ENCODE measurements at regions not wholly inside any gene's neighbourhood (a gene's known extent, or its start where the extent isn't known, plus 50 kb on each side); places are given as distances from the start of the nearest gene placed in this dataset.
"Not testable (repeated sequence)": the region's sequence is repeated elsewhere in the genome, so short reads cannot be mapped to it uniquely, and the experiment has no call there.

DNA sequence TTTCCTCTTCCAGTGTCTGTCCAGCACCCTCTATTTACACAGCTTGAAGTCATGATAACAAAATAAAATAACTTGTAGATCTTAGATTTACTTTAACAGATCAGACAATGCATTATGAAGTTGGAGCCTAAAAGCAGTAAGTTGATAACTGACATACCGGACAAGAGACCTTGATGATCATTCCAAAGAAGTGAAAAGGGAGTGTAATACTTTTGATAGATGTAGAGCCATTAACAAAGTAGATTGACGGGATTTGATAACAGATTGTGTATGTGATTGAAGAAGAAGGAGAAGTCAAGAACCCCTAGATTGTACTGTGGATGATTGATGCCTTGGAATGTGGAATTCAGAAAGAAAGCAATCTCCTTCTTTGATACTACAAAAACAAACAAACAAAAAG is 403.8 kb upstream of the MGAT4C start:
- no peak for DNase-seq

GRCh38 chr12:86658303-86658702 is 402.1 kb upstream of the MGAT4C start:
- no peak for DNase-seq

DNA sequence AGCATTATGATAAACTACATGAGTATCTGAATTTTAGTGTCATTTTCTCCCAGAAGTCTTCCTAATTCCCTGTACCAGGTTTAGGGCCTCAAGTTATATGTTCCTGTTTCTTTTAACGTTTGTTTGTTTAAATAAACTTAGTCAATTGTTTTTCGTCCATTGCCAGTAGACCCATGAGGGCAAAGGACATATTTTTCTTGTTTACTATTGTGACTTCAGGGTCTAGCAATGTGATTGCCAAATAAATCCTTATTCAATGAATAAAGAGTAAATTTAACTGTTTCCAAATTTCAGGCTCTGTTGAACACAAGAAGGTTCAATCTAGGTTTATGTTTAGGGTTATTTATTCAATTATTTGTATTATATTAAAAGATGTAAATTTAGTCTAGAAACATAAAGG is 391.6 kb upstream of the MGAT4C start:
- DNase-seq: no peak

DNA sequence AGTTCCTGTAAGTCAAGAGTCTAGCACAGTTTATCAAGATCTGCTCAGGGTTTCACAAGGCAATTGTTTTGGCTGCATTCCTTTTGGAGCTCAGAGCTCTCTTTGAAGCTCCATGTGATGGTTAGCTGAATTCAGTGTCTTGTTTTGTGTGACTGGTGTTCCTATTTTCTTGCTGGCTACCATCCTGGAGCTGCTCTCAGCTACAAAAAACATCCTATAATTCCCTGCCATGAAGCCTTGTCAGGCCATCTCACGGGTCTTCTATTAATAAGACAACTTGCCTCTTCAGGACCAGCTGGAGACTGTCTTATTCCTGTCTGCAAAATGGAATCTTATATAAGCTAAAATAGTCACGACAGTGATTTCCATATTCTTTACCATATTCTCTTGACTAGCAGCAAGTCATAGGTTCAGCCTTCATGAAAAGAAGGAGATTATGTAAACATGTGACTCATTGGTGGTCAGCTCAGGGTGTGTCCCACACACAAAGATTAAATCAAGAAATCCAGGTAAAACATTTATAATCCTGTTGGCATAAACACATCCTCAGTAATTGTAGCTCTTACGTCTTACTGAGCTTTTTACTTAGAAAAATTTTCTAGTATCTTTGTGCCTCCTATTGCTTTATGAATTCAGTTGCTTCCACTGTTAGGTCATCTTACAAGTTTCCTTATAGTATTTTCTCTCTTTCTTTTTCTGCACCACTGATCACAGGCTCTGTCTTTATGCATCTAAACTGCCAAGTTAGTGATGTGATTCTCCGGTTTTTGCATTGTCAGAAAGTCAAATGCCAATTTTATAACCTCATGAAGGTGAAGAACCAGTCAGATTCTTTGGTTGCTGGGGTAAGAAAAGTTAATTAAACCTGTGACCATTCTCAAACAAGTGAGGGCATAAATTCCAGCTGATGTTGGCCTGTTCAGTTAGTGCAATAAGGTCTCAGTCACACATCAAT is 378.5 kb upstream of the MGAT4C start:
- DNase-seq: no peak

GRCh38 chr12:86627001-86627400 is 370.8 kb upstream of the MGAT4C start:
- no peak for DNase-seq

DNA sequence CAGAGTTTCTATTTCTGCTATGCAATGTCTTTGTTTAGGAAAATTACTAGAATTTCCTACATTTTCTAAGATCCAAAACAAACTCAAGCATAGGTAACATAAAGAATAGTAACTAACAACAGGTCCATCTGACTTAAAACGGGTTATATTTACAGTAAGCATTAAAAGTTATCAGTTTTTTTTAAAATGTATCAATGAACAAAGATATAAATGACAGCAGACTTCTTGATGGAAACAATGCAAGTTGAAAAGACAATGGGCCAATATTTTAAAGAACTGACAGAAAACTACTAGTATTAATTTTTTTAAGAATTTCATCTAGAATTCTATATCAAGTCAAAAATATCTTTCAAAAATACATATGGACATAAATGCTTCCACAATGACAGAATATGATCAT is 367.1 kb upstream of the MGAT4C start:
- no peak for DNase-seq

DNA sequence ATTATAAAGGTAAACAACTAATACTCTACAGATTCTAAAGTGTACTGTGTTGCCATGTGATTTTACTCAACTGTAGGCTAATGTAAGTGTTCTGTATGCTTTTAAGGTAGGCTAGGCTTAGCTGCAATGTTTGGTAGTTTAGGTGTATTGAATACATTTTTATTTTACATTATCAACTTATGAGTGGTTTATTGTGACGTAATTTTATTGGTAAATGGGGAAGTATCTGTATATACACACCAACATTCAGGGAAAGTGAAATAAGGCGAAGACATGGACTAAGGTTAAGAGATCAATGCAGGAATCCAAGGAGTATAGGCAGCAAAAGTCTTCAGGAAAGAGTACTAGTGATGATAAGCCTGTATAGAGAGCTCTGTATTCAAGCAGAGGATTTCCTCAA is 365.8 kb upstream of the MGAT4C start:
- no peak for DNase-seq

DNA sequence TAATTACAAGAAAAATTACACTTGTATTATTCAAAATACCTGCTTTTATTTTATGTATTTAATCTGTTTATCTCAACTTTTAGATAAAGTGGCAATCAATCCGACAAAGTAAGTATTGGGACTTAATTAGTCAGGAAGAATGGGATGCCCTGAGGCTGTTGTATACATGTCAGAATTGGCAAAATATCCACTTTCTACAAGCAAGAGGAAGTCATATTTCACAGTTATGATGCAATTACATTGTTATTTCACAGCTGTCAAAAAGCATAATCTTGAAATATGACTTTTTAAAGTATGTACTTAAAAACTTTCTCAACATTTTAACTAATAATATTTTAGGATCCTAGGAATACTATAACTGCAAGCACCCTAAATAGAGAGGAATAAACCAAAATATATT is 357.1 kb upstream of the MGAT4C start:
- DNase-seq: no peak

DNA sequence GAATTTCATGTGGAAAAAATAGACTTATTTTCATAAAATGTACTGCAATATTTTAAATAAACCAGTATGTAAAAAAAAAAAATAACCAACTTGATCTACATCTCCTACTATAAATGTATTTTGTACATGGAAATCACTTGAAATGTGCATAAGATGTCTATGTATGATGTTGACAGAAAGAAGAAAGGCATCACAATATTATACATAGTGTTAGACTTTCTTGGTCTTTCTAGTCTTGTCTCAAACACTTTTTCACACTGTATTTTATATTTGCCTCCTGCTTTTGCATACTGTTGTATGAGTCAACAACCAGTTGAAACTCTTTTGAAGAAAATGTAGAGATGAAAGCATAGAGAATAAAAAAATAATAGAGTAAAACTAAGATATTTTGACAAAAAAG is 352.4 kb upstream of the MGAT4C start:
- DNase-seq: no peak

- DNase-seq: no peak
These were observed 345.5 kb upstream of the MGAT4C start for GRCh38 chr12:86601550-86602308.

DNA sequence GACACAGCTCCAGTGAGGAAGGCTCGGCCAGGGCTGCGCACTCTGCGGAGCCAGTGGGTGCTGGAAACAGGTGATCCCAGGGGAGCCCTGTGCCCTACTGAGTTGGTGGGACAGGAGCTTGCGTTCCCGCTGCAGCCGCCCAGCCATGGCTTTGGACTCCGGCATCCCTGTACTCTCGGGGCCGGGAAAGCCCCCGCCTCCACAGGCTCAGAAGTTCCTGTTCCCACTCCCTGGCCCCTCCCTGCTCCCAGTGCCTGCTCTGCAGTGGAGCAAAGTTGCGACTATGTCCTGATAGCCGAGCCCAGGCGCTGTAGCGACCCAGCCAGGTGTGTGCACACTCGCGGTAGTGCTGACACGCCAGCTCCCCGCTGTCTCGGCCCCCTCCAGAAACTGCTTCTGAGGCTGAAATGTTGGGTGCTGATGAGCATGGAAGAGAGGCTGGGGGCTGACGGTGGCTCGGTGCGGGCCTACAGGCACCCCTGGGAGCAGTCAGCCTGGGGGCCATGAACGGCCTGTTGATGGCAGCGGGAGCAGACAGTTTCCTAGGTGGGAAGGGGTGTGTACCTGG is 344.6 kb upstream of the MGAT4C start:
- no peak for DNase-seq

DNA sequence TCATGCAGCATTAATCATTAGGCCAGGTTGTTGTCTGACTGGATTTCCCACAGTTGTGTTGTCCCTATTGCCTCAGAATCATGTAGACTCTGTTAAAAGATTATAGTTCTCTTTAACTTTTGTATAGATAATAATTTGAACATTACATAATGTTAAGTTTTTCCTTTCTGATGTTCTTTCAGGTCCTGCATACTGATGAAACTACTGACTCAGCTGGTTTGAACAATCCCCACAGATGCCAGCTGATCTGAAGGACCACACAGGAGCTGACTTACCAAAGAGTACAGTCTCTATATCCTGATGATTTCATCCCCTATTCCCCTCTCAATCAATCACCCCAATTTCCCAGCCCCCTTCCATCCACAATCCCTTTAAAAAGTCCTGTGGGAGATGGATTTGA is 341.2 kb upstream of the MGAT4C start:
- no peak for DNase-seq

DNA sequence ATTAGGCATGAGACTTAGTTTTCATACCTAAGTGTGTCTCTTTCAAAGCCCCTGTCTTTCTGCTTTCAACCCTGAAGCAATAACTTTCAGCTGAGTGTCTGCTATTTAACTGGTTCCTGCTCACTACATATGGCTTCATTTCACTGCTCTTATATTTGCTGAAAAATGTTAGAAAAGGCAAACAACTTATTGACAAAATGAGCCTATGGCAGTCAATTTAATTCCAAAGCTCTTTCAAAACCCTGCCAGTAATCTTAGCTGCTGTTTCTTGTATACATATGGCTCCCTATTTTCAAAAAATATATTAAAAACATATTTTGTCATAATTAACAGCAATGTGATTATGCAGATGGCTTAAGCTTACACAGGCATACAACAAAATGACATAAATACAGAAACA is 334.1 kb upstream of the MGAT4C start:
- DNase-seq: peak; percentile 3

GRCh38 chr12:86574143-86574542 is 318.0 kb upstream of the MGAT4C start:
- DNase-seq: no peak

GRCh38 chr12:86572455-86572854 is 316.3 kb upstream of the MGAT4C start:
- DNase-seq: no peak

DNA sequence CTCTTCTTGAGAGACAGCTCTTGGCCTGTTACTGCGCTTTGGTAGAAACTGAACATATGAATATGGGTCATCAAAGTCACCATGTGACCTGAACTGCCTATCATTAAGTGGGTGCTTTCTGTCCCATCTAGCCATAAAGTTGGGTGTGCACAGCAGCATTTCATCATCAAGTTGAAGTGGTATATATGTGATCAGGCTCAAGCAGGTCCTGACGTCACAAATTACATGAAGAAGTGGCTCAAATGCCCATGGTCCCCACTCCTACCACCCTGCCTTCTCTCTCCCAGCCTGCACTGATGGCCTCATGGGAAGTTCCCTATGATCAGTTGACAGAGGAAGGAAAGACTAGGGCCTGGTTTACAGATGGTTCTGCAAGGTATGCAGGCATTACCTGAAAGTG is 308.8 kb upstream of the MGAT4C start:
- no peak for DNase-seq

GRCh38 chr12:86555491-86555890 is 299.3 kb upstream of the MGAT4C start:
- not testable (repeated sequence) for DNase-seq

GRCh38 chr12:86551146-86551571 is 295.0 kb upstream of the MGAT4C start:
- DNase-seq: no peak

- no peak for DNase-seq
These were observed 294.3 kb upstream of the MGAT4C start for GRCh38 chr12:86550218-86551145.

DNA sequence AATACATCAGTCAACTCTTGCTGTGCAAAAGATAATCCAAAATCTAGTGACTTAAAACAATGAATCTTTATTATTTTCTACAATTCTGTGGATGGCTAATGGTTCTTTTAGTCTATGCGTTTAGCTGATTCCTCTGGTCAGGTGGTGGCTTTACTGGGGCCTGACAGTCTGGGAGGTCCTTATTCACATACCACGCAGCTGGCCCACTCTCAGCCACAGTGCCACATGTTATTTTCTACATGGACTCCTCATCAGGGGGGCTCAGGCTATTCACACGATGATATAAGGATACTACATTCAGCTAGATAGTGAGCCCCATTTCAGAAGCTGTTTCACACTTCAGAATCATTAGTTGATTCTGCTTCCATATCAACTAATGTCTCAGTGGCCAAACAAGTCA is 287.5 kb upstream of the MGAT4C start:
- DNase-seq: no peak

- DNase-seq: no peak
These were observed 274.9 kb upstream of the MGAT4C start for GRCh38 chr12:86530996-86531655.

DNA sequence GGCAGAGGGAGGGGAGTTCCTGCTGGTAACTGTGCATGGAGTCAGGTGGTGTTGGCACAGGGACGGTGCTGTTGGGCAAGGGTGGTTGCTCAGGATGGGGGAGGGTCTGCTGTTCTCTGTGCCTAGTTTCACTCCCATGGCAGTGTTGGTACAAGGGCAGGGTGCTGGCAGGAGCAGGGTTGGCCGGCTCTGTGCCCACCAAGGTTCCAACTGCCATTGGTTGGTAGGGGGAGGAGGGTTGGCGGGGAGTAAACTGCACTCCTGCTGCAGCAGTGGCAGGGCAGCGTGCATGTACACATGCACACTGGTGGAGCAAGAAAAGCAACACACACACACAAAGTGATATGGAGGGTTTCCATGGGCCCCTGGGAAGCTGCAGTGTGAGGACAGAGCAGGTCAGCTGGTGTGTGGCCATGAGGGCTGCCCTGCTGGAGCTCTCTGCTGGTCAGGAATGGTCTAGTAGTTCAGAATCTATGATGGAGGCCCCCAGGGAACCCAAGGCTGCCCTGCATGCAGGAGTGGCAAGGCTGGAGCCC is 269.9 kb upstream of the MGAT4C start:
- no peak for DNase-seq
